Fibroblast of skin of back (primary cell): ENCODE measurements at regions not wholly inside any gene's neighbourhood (a gene's known extent, or its start where the extent isn't known, plus 50 kb on each side); places are given as distances from the start of the nearest gene placed in this dataset.

Experiments used
- DNase-seq: peaks from one replicate; pipeline ENCODE4 v3.0.0-alpha.2; 2013

DNA sequence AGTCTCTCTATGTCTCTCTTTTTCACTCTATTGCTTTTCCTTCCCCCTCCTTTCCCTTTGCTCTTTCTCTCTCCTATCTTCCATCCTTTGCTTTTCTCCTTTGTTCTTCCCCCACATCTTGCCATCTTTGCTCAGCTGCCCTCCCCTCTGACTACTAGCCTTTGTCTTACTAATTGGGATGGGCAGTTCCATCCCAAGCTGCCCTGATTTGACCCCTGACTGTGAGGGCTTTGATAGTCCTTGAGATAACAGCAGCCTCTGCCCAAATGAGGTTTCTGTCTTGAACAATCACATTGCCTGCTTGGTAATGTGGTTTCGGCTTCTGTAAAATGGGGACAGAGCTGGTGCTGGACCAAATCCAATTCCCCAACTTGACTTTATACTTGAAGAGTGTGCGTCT lies 327.7 kb downstream of the DHX35 start:
- no peak for DNase-seq

DNA sequence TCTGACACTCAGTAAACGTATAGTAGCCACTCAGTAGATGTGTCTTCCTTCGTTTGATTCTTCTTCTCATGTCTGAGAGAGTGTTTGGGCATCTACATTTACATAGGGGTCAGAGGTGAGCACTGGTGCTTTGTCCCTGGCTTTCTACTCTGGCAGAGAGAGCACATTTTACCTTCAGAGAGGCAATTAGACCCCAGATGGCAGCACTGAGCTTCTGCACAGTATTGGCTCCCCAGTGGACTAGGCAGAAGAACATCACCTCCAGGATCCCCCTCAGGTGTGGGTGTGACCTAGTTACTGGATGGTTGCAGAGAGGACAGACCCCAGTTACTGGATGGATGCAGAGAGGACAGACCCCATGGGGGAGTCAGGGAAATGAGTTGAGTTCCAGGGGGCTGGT lies 327.2 kb downstream of the DHX35 start:
- no peak for DNase-seq

DNA sequence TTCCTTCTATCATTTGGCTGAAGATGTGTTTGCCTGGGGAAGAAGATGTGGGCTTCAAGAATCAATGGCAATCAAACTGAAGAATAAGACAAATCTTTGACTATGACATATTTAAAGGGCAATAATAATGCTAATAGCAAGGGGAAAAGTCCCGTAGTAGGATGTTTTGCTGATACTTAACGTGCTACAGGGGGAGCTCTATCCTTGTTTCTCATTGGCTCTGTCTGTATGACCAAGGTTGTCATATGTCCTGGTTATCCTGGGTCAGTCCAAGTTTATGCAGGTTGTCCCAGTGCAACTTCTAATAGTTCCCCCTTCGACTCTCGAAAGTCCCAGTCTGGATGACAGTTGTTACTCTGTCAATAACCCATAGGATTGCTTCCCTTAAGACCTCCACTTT lies 321.3 kb downstream of the DHX35 start:
- no peak for DNase-seq

DNA sequence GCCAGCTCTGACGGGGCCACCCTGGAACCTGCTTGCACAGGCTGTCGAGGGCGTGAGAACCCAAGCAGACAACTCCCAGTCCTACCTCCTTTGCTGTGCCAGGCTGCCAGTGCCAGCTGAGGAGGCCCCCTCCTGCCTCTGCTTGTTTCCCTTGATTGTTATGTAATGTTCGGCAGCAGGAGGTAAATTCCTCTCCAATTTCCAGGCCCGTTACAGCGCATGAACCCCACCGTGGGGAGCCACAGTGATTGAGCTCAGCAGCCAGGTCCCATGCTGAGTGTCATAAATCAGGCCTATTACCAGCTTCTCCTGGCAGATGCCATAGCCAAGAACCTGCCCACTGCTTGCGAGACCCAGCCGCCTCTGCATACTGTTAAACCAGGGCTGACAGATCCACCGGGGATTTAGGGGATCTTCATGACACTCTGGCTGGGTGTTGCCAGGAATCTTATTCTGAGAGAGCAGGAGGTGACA lies 320.5 kb downstream of the DHX35 start:
- no peak for DNase-seq

DNA sequence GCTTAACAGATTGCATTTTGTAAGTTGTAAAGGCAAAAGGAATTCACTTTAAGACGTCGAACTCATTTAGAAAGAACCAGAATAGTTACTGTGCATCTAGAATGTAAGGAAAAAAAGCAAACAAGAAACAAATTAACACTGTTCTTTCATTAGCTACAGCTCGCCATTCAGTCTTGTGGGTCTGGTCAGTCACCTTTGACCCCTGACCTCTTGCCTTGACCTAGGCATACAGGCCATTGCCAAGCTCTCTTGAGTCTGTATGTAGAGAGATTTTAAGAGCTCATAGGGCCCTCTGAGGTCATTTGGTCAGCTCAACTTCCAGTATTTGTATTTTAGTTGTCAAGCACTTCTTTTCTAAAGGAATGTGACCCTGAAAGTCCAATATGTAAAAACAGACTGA lies 318.7 kb downstream of the DHX35 start:
- no peak for DNase-seq

DNA sequence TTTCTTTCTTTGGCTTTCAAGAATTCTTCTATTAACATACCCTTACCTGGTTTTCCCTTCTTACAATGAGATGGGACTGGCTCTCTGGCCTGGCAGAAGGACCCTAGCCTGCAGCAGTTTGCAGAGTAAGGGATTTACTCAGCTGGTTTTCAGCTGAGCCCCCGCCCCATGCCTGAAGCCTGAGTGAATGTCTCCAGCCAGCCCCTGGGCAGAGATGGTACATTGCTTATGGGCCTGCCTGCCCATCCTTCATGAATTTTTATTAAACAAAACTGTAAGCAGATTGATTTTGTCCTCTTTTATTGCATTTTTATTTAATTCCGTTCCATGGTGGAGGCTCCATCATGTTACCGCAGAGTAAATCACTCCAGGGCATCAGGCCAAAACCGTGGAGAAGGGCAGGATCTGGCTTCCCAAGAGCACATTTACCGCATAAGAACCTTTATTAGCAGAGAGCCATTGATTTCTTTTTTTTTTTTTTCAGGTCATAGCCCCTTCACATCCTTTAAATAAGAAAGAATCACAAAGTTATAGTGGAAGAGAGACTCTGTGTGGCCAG lies 316.2 kb downstream of the DHX35 start:
- DNase-seq = no peak

DNA sequence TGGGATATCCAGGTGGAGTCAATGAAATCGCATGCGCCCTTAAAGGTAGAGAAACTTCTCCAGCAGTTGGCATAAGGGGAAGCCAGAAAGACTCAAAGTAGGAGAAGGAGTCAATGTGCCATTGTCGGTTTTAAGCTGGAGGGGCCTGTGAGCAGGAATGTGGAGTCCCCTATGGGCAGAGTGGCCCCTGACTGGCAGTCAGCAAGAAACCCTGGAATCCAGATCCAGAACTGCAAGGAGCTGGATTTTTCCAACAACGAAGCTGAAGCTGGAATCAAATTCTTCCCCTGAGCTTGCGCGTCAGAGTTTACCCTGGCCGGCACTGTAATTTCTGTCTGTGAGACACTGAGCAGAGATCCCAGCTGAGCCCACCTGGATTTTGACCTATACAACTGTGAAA lies 315.0 kb downstream of the DHX35 start:
- no peak for DNase-seq

DNA sequence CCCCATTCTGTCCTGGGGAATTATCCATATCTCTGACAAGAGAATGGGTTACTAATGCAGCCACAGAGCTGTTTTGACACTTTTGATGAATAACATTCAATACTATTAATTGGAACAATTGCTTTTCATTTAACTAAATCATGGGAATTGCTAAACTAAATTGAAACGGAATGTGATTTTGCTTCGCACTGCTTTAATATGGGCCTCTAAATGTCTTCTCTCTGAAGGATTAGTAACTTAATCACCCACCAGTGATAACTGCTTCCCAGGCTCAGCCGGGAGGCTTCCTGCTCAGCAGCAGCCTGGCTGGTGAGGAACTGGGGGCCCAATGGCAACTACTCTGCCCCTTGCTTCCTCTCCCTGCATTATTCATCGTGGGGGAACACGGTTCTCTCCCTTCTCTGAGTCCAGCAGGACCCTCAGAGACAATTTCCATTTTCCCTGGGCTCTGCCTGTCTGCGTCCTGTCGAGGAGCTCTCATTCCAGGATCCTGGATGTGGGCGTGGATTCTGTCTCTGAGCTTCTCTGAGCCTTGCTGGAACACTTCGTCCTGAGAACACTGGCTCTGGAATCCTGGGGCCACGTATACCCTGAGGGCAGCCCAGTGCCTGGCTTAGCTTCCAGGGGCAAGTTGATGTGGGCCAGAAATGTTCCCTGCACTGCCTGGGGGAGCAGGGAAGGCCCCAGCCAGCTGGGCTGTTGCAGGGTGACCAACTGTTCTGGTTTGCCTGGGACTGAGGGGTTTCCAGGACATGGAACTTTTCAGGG lies 308.9 kb downstream of the DHX35 start:
- DNase-seq = no peak

DNA sequence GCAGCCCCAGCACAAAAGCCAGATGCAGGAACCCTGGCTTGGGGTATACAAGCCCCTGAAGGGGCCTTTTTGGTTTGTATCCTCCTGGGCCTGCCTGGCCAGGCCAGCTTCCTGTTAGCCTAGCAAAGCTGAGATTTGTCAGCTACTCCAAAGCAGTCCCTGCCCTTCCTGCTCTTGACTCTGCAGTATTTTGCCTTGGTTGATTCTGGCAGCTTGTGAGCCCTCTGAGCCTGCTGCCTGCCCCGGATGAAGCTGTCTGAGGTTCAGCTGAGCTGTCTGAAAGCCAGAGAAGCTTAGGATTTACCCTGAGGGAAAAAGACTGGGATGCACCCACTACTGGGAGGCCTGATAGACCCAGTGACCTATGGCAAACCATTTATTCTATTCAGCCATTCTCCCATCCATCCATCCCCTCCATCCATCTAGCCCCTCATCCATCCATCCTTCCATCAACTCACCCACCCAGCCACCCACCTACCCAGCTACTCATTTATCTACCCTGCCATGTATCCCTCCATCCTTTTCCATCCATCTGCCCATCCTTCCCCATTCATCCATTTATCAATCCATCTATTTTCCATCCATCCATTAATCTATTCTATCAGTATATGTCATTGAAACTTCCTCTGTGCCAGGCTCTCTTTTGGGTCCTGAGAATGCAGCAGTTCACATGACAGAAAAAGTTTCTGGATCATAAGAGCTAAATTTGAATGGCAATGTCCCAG lies 307.5 kb downstream of the DHX35 start:
- DNase-seq = no peak

DNA sequence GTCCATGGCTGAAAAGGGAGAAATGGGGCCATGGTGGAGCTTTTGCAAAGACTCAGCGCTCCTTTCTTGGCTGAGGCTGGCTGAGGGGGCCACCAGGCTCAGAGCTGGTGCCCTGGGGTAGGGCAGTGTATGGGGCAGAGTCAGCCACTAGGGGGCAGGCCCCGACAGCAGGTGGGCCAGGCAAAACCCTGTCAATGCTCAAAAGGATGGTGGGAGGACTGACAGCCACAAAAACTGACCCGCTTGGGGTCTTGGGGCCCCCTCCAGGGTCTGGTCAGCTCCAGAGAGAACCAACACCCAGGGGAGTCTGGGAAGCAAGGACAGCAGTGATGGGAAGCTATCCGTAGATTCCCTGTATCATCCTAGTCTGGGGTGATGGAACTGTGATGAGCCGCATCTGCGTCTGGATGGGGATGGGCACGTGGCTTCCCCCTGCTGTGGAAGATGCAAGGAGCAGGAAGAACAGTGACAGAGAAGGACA lies 306.9 kb downstream of the DHX35 start:
- DNase-seq = peak; percentile 27

DNA sequence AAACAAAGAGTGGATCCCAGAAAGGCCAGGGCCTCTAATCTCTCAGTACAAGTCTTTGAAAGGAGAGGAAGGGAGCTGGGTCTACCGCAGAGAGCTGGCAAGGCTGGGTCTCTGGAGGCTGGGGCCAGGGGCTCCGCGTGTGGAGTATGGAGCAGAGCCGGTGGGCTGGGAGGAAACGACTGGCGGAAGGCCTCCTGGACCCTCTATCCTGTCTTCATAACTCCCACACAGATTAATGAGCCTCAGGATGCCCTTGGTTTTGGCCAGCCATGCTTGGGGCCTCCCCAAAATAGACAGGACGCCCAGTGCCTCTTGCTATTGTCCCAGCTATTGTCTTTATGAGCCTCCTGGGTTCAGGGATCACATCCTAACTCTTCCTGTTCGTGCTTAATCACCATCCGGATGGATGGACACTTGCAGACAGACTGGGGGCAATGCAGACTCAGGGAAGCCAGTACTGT lies 306.4 kb downstream of the DHX35 start:
- no peak for DNase-seq

DNA sequence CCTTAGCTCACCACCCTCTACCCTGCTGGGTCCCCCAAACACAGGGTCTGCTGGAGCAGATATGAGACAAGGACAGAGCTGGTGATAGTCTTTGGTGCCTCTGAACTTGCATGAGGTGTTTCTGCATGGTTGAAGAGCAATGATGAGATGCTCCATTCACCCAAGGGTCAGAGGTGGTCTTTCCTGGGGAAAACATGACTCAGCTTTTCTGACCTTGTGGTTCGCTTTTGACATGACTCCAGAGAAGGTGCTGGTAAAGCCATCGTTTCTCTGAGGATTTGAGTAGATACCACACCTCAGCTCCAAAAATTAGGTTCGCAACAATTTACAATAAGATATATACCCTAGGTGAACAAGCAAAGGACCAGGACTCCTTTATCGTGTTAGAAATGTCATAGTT lies 304.8 kb downstream of the DHX35 start:
- DNase-seq = no peak

DNA sequence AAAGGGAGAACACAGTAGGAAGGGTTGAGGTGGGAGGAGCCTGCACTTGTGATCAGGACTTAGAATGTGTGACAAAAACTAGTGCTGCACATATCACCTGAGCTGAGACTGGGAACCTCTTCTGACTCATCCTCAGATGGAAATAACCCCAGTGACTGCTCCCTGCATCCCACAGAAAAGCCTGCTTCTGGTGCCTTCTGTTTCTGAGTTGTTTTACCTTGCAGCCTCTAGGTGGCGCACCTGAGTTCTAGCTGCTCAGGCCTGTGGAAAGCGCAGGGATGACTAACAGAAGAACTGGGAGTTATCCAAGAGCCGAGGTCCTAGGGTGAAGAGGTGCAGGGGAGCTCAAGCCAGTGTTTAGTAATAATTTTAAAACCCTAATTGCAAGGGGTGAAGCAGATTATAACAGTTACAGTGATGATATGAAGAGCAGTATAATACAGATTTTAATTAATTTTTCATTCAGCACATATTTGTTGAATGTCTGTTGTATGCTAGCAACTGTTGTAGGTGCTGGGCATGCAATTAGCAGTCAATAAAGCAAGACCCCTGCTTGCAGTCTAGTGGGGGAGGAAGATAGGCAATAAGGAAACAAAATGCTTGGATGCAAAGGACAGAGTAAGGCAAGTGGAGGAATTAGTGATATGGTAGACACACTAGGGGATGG lies 302.5 kb downstream of the DHX35 start:
- peak; percentile 79 for DNase-seq

DNA sequence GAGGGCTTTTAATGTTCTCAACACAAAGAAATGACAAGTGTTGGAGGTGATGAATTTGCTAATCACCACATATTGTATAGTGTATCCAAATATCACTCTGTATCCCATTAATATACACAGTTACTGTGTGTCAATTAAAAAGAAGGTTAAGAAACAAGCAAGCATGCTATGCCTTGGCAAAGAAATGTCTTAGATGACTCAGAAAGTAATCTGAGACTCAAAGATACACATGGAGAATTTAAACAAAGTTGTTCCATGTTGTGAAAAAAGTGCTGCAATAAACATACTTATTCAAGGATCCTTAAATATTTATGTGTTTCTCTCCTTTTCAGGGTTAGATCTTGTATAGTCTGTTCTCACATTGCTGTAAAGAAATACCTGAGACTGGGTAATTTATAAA lies 300.9 kb downstream of the DHX35 start:
- no peak for DNase-seq

DNA sequence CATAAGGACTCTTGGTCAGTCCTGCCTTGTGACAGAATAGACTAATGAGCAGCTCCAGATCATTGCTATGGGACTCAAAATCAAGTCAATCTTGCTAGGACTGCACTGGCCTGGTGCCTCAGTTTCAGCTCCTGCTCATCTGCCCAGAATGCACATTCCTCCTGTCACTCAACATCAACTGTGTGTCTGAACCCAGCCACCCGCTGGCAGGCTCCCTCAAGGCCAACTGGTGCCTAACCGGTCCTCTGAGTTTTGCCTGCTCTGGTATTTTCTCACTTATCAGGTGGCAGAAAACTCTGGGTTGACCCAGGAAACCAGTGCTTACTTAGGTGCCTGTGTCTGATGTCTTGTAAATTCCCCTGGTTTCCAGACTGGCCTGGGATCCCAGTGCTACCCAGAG lies 297.7 kb downstream of the DHX35 start:
- DNase-seq = no peak

DNA sequence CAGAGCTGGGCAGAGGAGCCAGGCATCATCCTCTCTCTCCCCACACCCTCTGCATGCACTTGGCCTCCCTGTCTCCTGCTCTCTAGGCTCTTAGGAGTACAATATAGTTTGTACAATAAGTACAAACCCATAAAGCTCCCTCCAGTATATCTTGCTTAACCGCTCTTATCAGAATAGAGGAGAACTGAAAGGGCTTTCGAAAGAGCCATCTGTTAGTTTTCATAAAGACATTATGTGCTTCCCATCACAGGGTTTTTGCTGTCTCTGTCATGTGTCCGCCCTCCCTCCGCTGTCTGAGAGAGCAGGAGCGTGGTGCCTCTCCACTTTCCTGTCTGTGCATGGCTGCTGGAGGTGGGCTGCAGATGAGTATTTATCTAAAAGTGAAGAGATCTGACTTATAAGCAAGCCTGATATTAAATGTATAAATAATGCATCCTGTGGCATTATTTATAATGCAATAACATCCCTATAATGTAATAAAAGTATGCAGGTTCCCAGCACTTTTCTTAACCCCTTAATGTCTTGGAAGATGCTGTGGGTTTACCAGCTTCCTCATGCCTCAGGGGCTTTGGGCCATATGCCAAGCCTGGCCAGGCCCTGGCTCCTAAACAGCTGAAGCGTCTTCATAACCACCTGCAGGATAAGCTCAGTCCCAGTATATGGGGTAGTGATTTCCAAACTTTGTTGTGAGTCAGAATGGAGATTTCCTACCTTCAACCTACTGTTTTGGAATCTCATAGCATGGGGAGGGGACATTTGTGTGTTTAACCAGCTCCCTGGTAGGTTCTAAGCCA lies 297.1 kb downstream of the DHX35 start:
- no peak for DNase-seq

DNA sequence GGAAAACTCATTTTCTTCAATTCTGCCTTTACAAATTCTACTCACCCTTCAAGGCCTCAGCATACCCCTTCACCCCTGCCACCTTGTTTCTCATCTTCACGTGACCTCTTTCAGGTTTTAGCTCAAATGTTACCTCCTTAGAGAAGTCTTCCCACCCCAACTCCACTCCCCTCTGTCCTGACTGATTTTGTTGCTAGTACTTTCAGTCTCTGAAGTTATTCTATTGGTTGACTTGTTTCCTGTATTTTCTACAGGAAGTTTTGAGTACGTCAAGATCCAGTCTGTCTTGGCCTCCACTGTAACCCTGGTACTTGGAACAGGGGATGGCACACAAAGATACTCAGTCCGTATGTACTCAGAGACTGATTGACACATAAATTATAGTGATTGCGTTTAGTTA lies 296.1 kb downstream of the DHX35 start:
- DNase-seq = no peak

DNA sequence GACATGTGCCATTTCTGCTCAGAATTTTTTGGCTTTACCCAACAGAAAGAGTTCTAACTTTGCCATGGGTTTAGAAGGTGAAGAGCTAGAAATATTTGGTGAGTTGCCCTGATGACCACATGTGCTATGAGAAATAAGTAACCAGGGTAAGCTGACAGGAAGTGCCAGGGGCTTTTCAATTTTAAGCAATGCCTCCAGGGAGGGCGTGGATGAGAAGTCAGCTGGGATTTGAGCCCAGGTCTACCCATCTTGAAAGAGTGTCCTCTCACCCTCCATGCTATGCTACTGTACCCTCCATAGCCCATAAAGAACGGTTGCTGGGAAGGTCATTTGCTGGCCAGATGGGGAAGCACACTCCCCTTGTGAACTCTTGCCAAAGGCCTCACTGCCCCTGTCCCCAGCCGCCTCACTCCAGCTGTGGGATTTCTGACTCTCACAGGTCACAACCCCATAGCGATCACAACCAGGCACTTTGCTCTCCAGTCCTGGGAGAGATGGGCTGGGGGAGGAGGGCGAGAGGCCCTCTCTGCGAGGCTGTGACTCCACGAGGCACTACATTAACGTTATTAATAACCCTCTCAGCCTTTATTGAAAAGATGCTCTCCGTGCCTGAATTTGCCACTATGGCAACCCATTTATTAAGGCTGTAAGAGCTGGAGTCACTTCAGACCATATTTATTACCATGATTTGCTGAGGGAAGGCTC lies 291.1 kb downstream of the DHX35 start:
- no peak for DNase-seq

DNA sequence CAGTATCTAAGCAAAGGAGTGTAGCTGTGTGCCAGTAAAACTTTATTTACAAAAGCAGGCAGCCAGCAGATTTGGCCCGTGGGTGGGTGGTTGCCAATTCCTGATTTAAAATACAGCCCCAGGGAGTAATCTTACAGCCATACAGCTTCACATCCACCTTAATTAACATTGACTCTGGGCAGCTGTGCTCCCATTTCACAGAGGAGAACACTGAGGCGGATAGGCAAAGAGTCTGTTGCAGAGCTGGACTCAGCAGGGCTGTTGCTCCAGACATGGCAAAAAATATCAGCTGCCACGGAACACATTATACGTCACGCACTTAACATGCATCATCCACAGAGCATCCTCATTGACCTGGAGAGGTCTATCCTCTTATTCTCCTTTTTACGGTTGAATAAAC lies 289.9 kb downstream of the DHX35 start:
- DNase-seq = no peak

DNA sequence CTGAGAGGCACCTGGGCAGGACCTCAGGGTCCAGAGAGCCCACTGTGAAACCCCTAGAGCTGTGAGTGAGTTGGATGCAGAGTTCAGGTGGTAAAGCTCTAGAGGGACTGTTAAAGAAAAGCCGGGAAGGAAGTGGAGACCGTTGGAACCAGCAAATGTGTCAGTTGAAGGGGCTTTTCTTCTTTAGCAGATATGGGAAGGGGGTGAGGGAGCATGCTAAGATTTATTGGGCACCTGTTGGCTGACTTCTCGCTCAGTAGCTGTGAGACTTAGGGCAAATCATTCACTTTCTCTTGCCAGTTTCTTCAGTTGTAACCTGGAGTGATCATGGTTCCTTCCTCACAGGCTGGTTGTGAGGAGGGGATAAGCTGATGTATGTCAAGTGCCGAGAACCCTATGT lies 287.7 kb downstream of the DHX35 start:
- no peak for DNase-seq

DNA sequence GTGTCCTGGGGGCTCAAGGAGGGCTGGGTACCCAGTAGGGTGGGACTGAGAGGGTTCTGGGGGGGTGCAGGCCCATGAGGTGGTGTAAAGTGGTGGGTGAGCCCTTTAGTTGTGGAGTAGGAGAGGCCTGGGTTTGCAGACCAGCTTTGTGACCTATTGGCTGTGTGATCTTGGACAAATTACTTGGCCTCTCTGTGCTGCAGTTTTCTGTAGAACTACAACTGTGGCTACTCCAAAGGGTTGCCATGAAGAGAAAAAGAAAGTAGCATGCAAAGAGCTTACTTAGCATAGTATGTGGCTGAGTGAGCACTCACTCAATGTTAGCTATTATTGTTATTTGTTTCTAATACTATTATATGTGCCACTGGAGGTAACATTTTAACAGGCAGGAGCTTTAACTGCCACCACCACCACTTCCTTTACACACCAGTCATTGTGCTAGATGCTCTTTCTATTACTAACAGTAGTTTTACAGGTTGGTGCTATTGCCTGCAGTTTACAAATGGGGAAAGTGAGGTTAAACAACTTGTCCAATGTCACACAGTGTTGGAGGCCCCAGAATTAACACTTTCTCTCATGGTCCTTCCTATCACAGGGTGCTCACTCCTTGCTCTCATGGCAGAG lies 286.8 kb downstream of the DHX35 start:
- no peak for DNase-seq
